HG03066 (cell line): ENCODE measurements at regions not wholly inside any gene's neighbourhood (a gene's known extent, or its start where the extent isn't known, plus 50 kb on each side); places are given as distances from the start of the nearest gene placed in this dataset.

Experiments
- ATAC-seq: cut with Tn5 transposase; IDR thresholded peaks from one replicate; pipeline ENCODE4 v1.9.1; 2021; ENCODE audit warnings: low read depth; ENCODE audit not compliant: unreplicated experiment

- ATAC-seq = no peak
These were observed 146.4 kb downstream of the BMP4 start for GRCh38 chr14:53810221-53810620.

- no peak for ATAC-seq
These were observed 148.6 kb downstream of the BMP4 start for GRCh38 chr14:53808042-53808441.

DNA sequence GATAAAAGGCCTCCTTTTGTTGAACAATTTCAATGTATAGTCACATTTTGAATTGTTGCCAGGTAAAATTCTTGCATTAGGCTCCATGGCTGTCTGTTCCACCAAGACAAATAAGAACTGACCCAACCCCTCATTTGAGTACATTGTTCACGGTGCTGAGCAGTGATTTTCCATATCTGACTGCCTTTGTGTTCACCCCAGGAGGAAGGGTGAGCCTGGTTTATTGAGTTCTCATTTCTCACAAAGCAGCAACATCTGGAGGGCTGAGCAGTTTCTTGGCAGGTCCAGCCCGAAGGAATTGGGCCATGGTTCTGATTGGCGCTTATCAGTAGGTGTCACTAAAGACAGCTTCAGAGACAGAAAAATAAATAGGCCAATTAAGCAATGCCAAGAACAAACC, 149.1 kb downstream of the BMP4 start:
- ATAC-seq = no peak

DNA sequence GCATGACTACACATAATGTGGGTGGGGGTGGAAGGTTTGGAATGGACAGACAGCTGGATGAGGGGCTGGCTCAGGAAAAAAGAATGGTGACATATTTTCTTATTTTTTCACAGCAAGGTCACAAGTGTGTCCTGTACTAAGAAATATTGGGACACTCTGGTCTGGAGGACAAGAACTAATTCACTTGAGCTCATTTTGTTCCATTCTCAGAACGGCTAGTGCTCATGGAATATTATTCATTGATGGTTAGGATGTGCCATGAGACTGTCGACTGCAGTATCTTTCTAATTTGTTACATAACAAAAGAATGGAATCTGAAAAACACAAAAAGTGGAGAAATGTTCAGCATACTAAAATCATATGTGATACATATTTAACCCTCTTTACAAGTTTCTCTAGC, 149.5 kb downstream of the BMP4 start:
- no peak for ATAC-seq

DNA sequence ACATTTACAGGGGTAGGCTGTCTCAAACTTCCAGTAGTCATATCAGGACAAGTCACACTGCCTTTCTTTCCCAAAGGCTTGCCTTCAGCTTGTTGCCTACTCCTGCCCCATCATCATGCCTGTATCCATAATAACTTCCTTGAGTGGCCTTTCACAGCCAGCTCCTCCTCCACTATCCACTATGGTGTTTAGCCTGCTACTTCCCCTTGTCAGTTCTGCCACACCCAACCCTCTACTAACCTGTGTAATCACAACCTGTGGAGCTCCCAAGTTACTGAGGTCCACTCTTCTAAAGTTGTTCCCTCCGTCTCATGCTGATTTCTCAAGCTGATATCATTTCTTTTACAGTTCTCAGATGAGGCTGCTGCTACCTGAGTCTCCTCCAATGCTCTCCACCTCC, 159.9 kb downstream of the BMP4 start:
- no peak for ATAC-seq

DNA sequence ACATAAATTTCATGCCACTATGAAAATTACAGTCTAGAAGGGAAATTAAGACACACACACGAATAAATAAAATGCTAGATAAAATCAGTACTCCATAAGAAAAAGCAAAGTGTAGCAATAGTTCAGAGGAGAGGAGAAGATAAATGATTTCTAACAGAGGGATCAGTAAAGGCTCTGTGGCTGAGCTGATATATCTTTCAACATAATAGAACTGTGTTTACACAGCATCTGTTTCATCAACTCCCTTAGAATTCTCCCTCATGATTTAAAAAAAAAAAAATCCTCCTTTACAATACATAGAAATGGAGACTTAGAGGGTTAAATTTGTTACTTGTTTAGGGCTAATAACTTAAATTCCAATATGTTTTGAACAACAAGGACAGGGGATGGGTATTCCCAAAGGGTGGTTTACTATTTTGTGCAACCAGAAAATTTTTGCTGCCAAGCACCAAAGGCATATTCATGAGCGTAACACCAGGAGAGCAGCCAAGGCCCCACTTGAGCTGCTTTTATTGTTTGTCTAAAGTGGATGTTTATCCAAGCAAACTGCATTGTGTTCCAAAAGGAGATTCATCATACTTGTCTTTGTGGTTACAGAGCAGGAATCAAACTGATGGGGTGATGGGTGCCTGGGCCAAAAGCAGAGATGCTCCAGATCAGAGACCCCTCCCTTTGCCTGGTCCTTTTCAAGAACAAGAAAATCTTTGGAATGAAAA, 162.7 kb downstream of the BMP4 start:
- ATAC-seq = no peak

DNA sequence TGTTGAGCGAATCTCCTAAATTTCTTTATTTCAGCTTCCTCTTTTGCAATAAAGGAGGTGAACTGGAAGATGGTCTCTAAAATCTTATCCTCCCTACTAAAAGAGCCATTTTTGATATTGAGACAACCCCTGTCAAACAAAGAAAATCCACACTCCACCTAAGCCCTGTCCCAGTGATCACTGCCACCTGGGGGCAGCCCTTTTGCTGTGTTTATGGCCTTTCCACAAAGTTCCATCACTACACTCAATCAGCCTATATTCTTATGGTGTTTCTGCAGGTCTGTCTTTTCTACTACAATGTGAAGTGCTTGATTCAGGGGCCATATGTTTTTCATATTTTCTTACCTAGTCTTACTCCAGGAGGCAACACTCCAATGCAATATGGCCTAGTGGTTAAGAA, 163.7 kb downstream of the BMP4 start:
- no peak for ATAC-seq

GRCh38 chr14:53790731-53791500, 165.7 kb downstream of the BMP4 start:
- ATAC-seq = no peak

DNA sequence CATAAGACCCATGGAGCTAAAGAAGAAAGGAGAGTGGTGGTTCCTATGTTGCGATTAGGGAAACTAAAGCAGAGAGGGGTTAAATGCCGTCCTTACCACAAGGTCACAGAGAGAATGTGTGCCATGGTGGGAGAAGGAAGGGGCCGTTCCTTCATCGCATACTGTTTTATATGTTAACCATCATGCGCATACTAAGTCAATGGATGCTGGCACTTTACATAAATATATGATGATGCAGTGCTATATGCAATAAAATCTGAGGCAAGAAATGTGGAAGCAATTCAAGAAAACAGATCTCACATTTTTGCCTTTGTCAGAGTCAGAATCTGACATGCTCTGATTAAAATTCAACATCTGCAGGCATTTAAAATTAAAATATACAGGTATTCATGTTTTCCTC, 168.1 kb downstream of the BMP4 start:
- ATAC-seq = no peak

DNA sequence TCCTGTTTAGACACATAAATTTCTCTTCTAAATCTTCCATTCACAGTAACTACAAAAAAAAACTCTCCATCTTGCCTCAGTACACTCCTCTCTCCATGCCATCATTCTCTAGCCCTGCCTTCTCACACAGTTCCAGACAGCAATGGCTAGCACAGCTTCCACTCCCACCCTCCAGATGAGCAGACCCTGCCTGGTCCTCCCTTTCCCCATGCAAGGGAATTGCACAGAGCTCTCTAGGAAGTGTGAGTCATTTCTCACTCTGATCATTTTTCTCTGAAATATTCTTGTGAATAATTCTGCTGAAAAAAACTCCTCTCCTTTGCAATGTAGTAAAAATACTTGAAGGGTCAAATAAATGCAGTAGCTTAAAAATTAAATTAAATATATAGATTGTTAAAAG, 170.6 kb downstream of the BMP4 start:
- no peak for ATAC-seq

DNA sequence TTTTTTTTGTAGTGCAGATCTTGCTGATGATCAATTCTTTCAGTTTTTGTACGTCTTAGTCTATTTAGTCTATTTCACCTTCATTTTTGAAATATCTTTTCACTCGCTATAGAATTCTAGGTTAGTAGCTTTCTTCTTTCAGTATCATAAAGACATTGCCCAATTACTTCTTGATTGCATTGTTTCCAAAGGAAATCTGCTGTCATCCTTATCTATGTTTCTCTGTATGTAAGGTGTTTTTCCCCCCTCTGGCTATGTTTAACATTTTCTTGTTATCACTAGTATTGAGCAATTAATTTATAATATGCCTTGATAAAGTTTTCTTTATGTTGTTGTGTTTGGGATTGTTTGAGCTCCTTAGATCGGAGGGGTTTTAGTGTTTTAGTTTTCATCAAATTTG, 171.9 kb downstream of the BMP4 start:
- no peak for ATAC-seq

- ATAC-seq = no peak
These were observed 173.4 kb downstream of the BMP4 start for GRCh38 chr14:53783256-53783655.

- ATAC-seq = no peak
These were observed 176.5 kb downstream of the BMP4 start for GRCh38 chr14:53780051-53780555.

DNA sequence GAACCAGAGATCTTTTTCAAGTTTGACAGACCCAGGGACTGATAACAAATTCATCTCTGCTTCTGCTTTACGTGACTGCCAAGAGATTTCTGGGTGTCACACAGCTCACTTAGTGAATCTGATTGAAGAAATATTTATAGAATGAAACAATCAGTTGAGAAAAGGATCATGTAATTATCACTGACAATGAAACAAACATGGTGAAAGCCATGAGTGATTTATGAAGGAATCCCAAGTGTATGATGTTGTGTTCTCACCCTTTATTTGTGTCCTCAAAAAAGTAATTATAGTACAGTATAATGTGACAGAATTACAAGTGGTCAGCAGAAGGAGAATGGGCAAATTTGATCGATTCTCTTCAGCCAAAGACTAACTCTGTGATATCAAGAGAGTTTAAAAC, 177.3 kb downstream of the BMP4 start:
- ATAC-seq = no peak

DNA sequence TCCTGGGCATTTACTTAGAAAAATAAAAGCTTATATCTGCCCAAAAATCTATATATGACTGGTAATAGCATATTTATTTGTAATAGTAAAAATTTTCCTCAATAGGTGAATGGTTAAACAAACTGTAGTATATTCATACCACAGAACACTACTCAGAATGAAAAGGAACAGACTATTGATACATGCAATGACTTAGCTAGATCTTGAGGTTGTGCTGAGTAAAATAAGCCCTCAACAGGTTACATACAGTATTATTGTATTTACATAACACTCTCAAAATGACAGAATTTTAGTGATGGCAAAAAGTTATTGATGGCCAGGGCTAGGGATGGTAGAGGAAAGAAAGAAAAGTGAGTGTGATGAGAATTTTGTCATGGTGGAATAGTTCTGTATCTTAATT, 178.4 kb downstream of the BMP4 start:
- no peak for ATAC-seq

- ATAC-seq = no peak
These were observed 183.7 kb downstream of the BMP4 start for GRCh38 chr14:53772936-53773335.

GRCh38 chr14:53767566-53767965, 189.1 kb downstream of the BMP4 start:
- no peak for ATAC-seq

DNA sequence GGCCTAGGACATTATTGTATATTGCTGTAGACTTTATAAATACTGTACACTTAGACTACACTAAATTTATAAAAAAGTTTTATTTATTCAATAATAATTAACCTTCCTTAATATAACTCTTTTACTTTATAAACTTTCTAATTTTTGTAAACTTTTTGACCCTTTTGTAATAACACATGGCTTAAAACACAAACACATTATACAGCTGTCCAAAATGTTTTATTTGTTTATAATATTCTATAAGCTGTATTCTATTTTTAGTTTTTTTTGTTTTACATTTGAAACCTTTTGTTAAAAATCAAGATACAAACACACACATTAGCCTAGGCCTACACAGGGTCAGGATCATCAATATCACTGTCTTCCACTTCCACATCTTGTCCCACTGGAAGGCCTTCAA, 190.0 kb downstream of the BMP4 start:
- ATAC-seq = no peak

GRCh38 chr14:53766106-53766505, 190.5 kb downstream of the BMP4 start:
- no peak for ATAC-seq

DNA sequence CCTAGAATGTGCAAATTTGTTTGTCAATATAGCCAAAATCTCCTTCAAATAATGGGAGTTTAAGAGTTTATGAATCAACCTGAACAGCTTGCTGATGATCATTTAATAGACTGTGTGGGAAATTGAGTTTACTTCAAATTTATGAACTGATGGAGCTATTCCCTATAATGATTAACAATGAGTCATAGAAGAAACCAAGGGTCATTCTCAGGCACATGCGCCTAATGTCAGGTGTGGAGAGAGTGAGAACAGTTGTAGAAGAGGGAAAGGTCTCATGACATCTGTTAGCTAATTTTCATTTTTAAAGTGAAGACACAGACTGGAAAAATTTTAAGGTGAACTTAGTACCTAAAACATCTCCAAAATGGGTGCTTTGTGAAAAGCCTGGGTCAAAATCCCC, 191.8 kb downstream of the BMP4 start:
- no peak for ATAC-seq

DNA sequence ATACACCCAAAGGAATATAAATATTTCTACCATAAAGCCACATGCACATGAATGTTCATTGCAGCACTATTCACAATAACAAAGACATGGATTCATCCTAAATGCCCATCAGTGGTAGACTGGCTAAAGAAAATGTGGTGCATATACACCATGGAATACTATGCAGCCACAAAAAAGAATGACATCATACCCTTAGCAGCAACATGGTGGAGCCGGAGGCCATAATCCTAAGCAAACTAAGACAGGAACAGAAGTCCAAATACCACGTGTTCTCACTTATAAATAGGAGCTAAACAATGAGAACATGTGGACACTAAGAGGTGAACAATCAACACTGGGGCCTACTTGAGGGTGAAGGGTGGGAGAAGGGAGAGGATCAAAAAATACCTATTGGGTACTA, 198.5 kb downstream of the BMP4 start:
- no peak for ATAC-seq

DNA sequence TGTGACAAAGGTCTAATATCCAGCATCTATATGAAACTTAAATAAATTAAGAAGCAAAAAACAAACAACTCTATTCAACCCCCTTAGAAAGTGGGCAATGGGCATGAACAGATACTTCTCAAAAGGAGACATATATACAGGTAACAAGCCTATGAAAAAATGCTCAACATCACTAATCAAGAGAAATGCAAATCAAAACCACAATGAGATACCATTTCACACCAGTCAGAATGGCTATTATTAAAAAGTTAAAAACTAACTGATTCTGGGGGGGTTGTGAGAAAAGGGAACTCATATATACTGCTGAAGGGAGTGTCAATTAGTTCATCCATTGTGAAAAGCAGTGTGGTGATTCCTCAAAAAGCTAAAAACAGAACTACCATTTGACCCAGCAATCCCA, 198.9 kb downstream of the BMP4 start:
- ATAC-seq = no peak
